BJ (cell line): ENCODE measurements at regions not wholly inside any gene's neighbourhood (a gene's known extent, or its start where the extent isn't known, plus 50 kb on each side); places are given as distances from the start of the nearest gene placed in this dataset.

Source experiments
- CTCF ChIA-PET: fragments of 350-600 bp; formaldehyde crosslinking; extraction: SDS; loops from one replicate; lab custom pipeline; 2021; ENCODE audit warnings: antibody characterized with exemption, inconsistent platforms; lab: Yijun Ruan, JAX
- POLR2A ChIA-PET: fragments of 300-600 bp; sonication (Branson Sonifier 250); formaldehyde crosslinking; extraction: SDS; loops from one replicate; lab custom pipeline; 2021; ENCODE audit warnings: antibody characterized with exemption; lab: Charles Lee
- DNase-seq: peaks from one replicate; pipeline ENCODE4 v3.0.0-alpha.2; 2011; ENCODE audit warnings: low read depth
- H3K27me3 ChIP-seq: 2 replicates; pipeline ENCODE4 v1.6.0; 2011; ENCODE audit warnings: low read length; ENCODE audit not compliant: control insufficient read depth, insufficient read depth
- H3K36me3 ChIP-seq: 2 replicates; pipeline ENCODE4 v1.5.1; 2011; ENCODE audit warnings: low read length; ENCODE audit not compliant: control insufficient read depth, insufficient read depth
- H3K4me3 ChIP-seq: 2 replicates; pipeline ENCODE4 v1.5.1; 2011; ENCODE audit warnings: low read depth, mild to moderate bottlenecking, control low read depth, low read length
- CTCF ChIP-seq: IDR thresholded peaks from 2 replicates; pipeline ENCODE4 v1.5.1; 2011; ENCODE audit warnings: low read depth, mild to moderate bottlenecking, control low read depth, inconsistent platforms, low read length, moderate library complexity; ENCODE audit not compliant: insufficient read depth

- ChIA-PET CTCF (no interaction called here), POLR2A (no interaction called here)
- Histone ChIP-seq H3K36me3 (no peaks in the 10 kb centered on the region), H3K27me3 (no peaks in the 10 kb centered on the region), H3K4me3 (no peak overlapping the region)
- no peak for DNase-seq
- no peak for TF ChIP-seq CTCF
Observed at GRCh38 chr5:166992874-166993722, 1298.3 kb upstream of the WWC1 start.

GRCh38 chr5:166994226-166994625 lies 1297.2 kb upstream of the WWC1 start:
- no peak for DNase-seq
- H3K36me3 ChIP-seq: no peaks in the 10 kb centered on the region
- H3K4me3 ChIP-seq: no peak overlapping the region
- no peaks in the 10 kb centered on the region for H3K27me3 ChIP-seq
- POLR2A ChIA-PET: no interaction called here
- CTCF ChIA-PET: no interaction called here
- TF ChIP-seq CTCF: no peak

GRCh38 chr5:167001246-167001645 lies 1290.2 kb upstream of the WWC1 start:
- Histone ChIP-seq H3K27me3 (no peaks in the 10 kb centered on the region), H3K36me3 (no peaks in the 10 kb centered on the region), H3K4me3 (no peak overlapping the region)
- DNase-seq: no peak
- ChIA-PET POLR2A (no interaction called here), CTCF (no interaction called here)
- TF ChIP-seq CTCF: no peak

- TF ChIP-seq CTCF: no peak
- no peaks in the 10 kb centered on the region for H3K36me3 ChIP-seq
- H3K4me3 ChIP-seq: no peak overlapping the region
- no peaks in the 10 kb centered on the region for H3K27me3 ChIP-seq
- DNase-seq: no peak
- POLR2A ChIA-PET: no interaction called here
- CTCF ChIA-PET: no interaction called here
Observed at GRCh38 chr5:167008705-167009104, 1282.7 kb upstream of the WWC1 start.

GRCh38 chr5:167011196-167011595 lies 1280.2 kb upstream of the WWC1 start:
- DNase-seq: no peak
- ChIA-PET CTCF (no interaction called here), POLR2A (no interaction called here)
- Histone ChIP-seq H3K36me3 (no peaks in the 10 kb centered on the region), H3K27me3 (no peaks in the 10 kb centered on the region), H3K4me3 (no peak overlapping the region)
- TF ChIP-seq CTCF: no peak
